AG09309 (cell line): ENCODE measurements at regions not wholly inside any gene's neighbourhood (a gene's known extent, or its start where the extent isn't known, plus 50 kb on each side); places are given as distances from the start of the nearest gene placed in this dataset.

Experiments used
- DNase-seq: peaks from one replicate; pipeline ENCODE4 v3.0.0-alpha.2; 2010; ENCODE audit warnings: low read depth
- H3K4me3 ChIP-seq: 2 replicates; pipeline ENCODE4 v1.5.1; 2011; ENCODE audit warnings: mild to moderate bottlenecking, low read depth, low read length, moderate library complexity; ENCODE audit not compliant: control insufficient read depth
- TF ChIP-seq, protein P1 (sequence below): IDR thresholded peaks from 2 replicates; pipeline ENCODE4 v1.5.1; 2011; ENCODE audit warnings: mild to moderate bottlenecking, low read depth, low read length, inconsistent platforms; ENCODE audit not compliant: insufficient read depth, control insufficient read depth; ENCODE audit errors: missing control alignments

DNA sequence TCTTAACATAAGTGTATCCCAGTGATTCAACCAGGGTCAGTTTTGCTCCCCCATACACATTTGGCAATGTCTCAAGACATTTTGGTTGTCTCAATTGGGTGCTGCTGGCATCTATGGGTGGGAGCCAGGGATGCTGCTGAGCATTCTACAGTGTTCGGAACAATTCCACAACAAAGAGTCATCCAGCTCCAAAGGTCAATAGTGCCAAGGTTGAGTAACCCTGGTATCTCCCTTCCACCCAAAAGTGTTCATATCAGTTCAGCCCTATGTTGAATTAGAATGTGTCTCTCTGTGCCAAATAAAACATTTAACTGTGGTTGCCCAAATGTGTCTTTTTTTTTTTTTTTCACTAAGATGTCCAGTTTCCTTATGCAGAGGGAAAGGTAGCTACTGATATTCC is 129.4 kb upstream of the RAI2 start:
- H3K4me3 ChIP-seq = no peak overlapping the region
- no peak for DNase-seq
- TF ChIP-seq, protein P1, sequence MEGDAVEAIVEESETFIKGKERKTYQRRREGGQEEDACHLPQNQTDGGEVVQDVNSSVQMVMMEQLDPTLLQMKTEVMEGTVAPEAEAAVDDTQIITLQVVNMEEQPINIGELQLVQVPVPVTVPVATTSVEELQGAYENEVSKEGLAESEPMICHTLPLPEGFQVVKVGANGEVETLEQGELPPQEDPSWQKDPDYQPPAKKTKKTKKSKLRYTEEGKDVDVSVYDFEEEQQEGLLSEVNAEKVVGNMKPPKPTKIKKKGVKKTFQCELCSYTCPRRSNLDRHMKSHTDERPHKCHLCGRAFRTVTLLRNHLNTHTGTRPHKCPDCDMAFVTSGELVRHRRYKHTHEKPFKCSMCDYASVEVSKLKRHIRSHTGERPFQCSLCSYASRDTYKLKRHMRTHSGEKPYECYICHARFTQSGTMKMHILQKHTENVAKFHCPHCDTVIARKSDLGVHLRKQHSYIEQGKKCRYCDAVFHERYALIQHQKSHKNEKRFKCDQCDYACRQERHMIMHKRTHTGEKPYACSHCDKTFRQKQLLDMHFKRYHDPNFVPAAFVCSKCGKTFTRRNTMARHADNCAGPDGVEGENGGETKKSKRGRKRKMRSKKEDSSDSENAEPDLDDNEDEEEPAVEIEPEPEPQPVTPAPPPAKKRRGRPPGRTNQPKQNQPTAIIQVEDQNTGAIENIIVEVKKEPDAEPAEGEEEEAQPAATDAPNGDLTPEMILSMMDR = no peak

DNA sequence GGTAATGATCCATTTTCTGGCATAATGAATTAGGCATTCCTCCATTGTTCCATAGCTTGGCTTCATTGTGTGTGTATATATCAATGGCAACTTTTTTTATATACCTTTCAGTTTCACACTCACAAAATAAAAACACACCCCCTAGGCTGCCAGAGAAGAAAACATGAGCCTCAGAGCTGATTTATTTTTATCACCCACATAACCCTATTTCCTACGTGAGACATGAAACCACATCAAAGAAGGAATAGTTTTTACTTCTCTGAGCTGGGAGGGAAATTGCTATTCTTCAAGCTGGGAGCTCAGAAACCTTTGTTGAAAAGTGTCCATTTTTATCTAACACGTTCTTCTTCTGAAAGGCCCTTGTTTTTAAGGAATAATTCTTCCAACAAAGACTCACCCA is 126.7 kb upstream of the RAI2 start:
- no peak for DNase-seq
- H3K4me3 ChIP-seq = no peak overlapping the region

DNA sequence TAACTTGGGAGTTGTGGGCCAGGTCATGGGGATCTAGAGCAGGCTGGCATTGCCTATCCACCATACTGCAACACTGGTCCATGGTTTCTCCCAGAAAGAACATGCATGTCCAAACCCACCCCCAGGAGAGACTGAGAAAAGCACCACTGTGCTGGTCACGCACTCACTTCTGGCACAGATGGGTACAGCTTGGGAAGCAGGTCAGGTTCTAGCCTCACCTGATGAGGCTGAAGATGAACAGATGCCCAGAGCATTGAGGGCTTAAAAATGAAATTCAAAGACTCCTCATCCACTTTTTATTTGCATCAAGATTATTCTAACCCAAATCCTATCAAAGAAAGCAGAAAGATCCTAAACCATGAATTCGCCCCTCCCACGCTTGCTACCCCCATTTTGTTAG is 125.9 kb upstream of the RAI2 start:
- DNase-seq = no peak
- TF ChIP-seq, protein P1 = no peak
- no peak overlapping the region for H3K4me3 ChIP-seq

More for the DNA sequence above, 126.7 kb upstream of the RAI2 start:
- TF ChIP-seq, protein P1 = no peak

DNA sequence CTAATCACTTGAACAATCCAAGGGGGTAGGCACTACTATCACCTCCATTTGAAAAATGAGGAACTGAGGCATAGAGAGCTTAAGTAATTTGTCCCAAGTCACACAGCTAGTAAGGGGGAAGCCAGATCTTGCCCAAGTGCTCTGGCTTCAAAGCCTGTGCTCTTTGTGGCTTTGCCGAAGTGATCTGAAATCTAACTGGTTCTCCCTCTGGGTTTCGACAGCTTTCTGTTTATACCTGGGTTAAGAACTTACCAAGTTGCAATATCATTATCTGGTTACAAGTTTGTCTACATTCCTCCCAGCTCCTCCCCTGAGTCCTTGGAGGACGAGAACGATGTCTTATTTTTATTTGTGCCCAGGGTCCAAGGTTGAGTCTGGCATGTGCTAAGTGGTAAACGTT is 125.3 kb upstream of the RAI2 start:
- DNase-seq = no peak
- no peak overlapping the region for H3K4me3 ChIP-seq
- TF ChIP-seq, protein P1 = no peak

DNA sequence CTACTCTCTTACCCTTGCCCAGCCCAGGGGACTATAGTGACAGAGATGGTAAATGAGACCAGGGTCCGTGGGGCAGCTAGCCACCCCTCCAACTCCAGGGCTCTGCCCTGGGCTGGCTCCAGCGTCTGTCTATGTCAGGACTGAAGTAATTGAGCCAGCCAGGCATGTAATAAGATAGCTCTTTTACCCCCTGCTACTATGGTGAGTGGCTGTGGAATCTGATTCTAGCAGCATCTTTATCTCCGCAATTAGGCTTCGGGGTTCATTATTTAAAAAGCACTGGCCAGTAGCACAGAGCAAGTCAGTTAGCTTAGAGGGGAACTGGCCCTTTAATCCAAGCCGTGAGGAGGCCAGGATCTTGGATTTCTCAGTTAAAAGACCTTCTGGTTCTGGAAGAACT is 123.3 kb upstream of the RAI2 start:
- H3K4me3 ChIP-seq = no peak overlapping the region
- DNase-seq = no peak
- TF ChIP-seq, protein P1 = no peak

GRCh38 chrX:17983389-17983788 is 122.3 kb upstream of the RAI2 start:
- no peak overlapping the region for H3K4me3 ChIP-seq
- DNase-seq = no peak
- TF ChIP-seq, protein P1 = no peak

DNA sequence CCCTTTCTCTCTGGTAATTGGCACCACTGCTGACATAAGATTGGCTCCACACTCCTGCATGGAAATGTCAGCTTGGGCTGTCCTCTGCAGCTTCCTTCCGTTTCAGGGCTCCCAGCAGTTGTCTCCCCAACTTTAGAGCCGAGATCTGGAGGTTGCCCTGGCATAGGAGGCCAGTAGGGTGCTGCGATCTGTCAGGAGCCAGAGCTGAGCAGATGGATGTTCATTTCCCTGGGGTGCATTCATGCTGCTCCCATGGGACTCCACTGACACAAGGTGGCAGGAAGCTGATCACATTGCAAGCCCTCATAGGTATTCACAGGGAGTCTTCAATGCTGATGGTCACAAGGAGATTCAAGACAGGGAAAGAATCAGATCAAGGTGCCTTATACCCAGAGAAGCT is 116.6 kb upstream of the RAI2 start:
- no peak overlapping the region for H3K4me3 ChIP-seq
- TF ChIP-seq, protein P1 = no peak
- no peak for DNase-seq
